LNCAP (cell line): ENCODE measurements at regions not wholly inside any gene's neighbourhood (a gene's known extent, or its start where the extent isn't known, plus 50 kb on each side); places are given as distances from the start of the nearest gene placed in this dataset.

Source experiments
- CTCF ChIP-seq: fragments of 450-650 bp; IDR thresholded peaks from 2 replicates; pipeline ENCODE4 v1.5.1; 2017; ENCODE audit warnings: mild to moderate bottlenecking

GRCh38 chr4:13833171-13833804 is 205.8 kb upstream of the BOD1L1 start:
- TF ChIP-seq CTCF, result no peak

GRCh38 chr4:13836946-13837912 is 209.7 kb upstream of the BOD1L1 start:
- TF ChIP-seq CTCF, result no peak

- no peak for TF ChIP-seq CTCF
Measured at GRCh38 chr4:13840502-13841190, 213.1 kb upstream of the BOD1L1 start.

GRCh38 chr4:13844740-13845139 is 217.2 kb upstream of the BOD1L1 start:
- TF ChIP-seq CTCF, result no peak

- TF ChIP-seq CTCF, result no peak
Measured at GRCh38 chr4:13849778-13850177, 222.3 kb upstream of the BOD1L1 start.

- TF ChIP-seq CTCF, result no peak
Measured at GRCh38 chr4:13851085-13851940, 223.8 kb upstream of the BOD1L1 start.

GRCh38 chr4:13852411-13852810 is 224.9 kb upstream of the BOD1L1 start:
- no peak for TF ChIP-seq CTCF
